ENCODE measurements at regions not wholly inside any gene's neighbourhood (a gene's known extent, or its start where the extent isn't known, plus 50 kb on each side); places are given as distances from the start of the nearest gene placed in this dataset.

- H2BK12ac ChIP-seq (ENCODE audit: insufficient read length, low read depth, low read length), result no peak overlapping the region
- Mint-ChIP-seq H3K27me3 (ENCODE audit: low read depth) (peaks cover 4% of the 10 kb centered on the region; the same call in 1 of the 2 replicates), H3K4me1 (no peaks in the 10 kb centered on the region), H3K9me3 (no peaks in the 10 kb centered on the region), H3K27ac (no peak overlapping the region), H3K4me3 (no peak overlapping the region), H3K36me3 (ENCODE audit: insufficient read depth in 1 of 3, low read depth in 3 of 3) (no peaks in the 10 kb centered on the region)
- H2BK5ac ChIP-seq (ENCODE audit: insufficient read length, low read length), result no peak overlapping the region
- no peak overlapping the region for H4K91ac ChIP-seq (ENCODE audit: insufficient read length, low read depth, low read length)
- no peak overlapping the region for H2BK15ac ChIP-seq (ENCODE audit: low read depth, low read length)
- H2AFZ ChIP-seq (ENCODE audit: low read length), result no peak overlapping the region
- no peak overlapping the region for H3T11ph ChIP-seq (ENCODE audit: low read length)
- H3K79me2 ChIP-seq (ENCODE audit: insufficient read depth, low read length), result no peaks in the 10 kb centered on the region
- H3K23ac ChIP-seq (ENCODE audit: insufficient read length, low read depth, low read length), result no peak overlapping the region
- H4K8ac ChIP-seq (replicated peaks; ENCODE audit: insufficient read length, low read depth, low read length), result no peak overlapping the region
- H3K9me3 ChIP-seq (ENCODE audit: control insufficient read depth, low read depth, low read length), result no peaks in the 10 kb centered on the region
- H3K23me2 ChIP-seq (ENCODE audit: insufficient read length, low read depth, low read length, poor library complexity, severe bottlenecking), result no peaks in the 10 kb centered on the region
- WGBS (ENCODE audit: extremely low coverage, insufficient read length, low lambda C conversion rate), result no CpG with 5 or more reads among the region's 2 CpGs
- no peak overlapping the region for H3K56ac ChIP-seq (ENCODE audit: insufficient read length, low read depth, low read length)
- H3K27ac ChIP-seq (ENCODE audit: insufficient read length, low read depth, low read length), result no peak overlapping the region
- H4K5ac ChIP-seq (ENCODE audit: insufficient read length, low read depth, low read length), result no peak overlapping the region
- no peak overlapping the region for H3K18ac ChIP-seq (ENCODE audit: insufficient read length, low read depth, low read length)
- no peak overlapping the region for H3K4me2 ChIP-seq (ENCODE audit: insufficient read depth, insufficient read length, low read length)
- TF ChIP-seq CTCF (conservative IDR thresholded peaks at IDR 0.05), result no peak
- H4K20me1 ChIP-seq (ENCODE audit: control insufficient read depth, insufficient read depth, insufficient read length), result no peaks in the 10 kb centered on the region
- no peaks in the 10 kb centered on the region for H3K27me3 ChIP-seq (ENCODE audit: insufficient read depth, low read length)
- no peak overlapping the region for H3K9ac ChIP-seq (ENCODE audit: extremely low read depth, insufficient read length, low read length)
- DNase-seq, result no peak
- no peak overlapping the region for H2AK5ac ChIP-seq (ENCODE audit: insufficient read length, low read length)
- no peaks in the 10 kb centered on the region for H3K4me1 ChIP-seq (ENCODE audit: insufficient read depth, low read length)
- H2BK20ac ChIP-seq (ENCODE audit: low read depth, low read length, poor library complexity, severe bottlenecking), result no peak overlapping the region
- H2BK120ac ChIP-seq (ENCODE audit: low read depth, low read length, poor library complexity, severe bottlenecking), result no peak overlapping the region
- H3K4ac ChIP-seq (ENCODE audit: low read depth, low read length), result no peak overlapping the region
- H3K79me1 ChIP-seq (ENCODE audit: insufficient read depth, low read depth, low read length, poor library complexity, severe bottlenecking), result no peaks in the 10 kb centered on the region
- H3K14ac ChIP-seq (ENCODE audit: insufficient read depth, low read length), result no peak overlapping the region
Observed at GRCh38 chr7:136278057-136278456, 300.9 kb upstream of the MTPN start.
